GM18858 (cell line): ENCODE measurements at regions not wholly inside any gene's neighbourhood (a gene's known extent, or its start where the extent isn't known, plus 50 kb on each side); places are given as distances from the start of the nearest gene placed in this dataset.

Experiments
- ATAC-seq: cut with Tn5 transposase; IDR thresholded peaks from one replicate; pipeline ENCODE4 v1.9.1; 2021; ENCODE audit not compliant: unreplicated experiment

DNA sequence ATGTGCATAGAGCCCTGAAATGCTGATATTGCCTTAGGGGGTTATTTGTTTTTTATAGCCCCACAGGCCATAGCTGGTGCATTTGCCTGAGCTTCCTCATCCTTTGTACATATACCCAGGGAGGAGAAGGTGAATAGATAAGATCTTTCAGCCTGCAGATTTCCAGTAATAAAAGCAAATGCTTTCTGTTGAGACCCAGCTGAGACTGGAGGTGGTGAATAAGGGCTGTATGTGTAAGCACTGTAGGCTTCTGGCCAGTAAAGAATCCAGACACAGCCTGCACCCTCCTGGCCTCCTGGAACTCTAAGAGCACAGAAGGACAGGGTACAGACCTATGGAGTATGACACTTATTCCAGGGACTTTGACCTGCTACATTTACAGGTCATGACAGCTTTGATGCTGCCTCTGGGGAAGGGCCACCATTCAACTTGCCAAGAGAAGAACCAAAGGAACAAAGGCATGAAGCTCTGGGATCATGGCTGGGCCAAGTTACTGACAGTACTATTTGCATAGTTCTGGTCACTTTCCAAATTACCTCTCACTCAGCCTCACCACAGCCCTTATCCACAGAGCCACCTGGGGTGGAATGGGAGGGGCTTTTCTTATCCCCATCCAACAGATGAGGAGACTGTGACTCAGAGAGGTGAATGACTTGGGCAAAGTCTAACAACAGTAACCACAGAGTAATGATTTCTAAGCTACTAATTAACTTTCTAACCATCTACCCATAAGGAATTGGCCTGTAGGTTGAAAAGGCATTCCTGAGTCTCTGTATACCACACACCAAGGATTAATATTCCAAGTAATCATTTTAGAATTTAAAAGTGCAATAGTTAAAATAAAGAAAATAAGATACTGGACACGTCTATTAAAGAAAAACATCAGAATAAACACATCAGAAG, 604.5 kb upstream of the KLF4 start:
- ATAC-seq: no peak

DNA sequence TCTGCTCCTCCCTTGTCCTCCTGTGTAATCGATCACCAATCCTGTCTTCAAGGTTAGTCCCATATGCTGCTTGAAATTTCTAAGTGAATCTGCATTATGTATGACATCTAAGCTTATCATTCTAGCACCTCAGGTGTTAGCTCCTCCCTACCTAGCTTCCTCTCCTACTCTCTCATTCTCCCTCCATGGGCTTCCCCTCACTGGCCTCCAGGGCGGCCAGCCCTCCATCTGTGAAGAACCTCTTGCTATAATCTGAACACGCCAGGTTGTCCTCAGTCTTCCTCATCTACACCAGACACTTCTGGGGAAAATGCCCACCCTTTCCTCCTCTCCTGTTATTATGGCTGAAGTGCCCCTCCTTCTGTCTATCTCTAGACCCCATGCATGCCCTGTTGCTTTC, 599.3 kb upstream of the KLF4 start:
- ATAC-seq: no peak

DNA sequence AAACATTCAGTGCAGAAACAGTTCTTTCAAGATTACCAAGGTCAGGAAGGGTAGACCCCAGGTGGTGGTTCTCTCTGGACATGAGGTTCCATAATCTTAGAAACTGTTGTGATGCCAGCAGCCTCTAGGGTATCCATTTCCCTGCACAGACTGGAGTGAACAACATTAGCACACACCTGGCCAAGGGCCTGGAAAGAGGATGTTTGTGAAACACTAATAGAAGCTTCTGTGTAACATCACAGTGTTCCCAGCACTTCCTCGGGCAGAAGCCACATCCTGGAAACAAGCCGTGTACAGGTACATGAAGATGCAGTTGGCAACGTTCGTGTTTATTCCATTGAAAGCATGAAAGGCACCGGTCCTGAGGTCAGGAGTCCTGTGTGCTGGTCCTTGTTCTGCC, 598.2 kb upstream of the KLF4 start:
- no peak for ATAC-seq

DNA sequence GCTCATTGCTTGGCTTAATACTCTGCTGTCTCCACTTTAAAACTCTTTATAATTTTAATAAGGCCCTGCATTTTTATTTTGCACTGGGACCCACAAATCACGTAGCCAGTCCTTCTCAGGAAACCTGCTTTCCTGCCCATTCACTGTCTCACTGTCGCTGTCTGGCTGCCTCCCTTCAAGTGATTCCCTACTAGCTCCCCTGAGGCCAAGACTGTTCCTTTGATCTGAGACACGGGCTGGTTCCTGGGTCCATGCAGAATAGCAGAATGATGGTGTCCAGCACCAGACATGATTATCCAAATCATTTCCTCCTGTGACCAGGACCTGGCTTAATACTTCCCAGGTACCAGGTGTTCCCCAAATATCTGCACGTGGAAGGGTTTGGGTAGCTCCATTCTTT, 597.1 kb upstream of the KLF4 start:
- ATAC-seq: no peak

DNA sequence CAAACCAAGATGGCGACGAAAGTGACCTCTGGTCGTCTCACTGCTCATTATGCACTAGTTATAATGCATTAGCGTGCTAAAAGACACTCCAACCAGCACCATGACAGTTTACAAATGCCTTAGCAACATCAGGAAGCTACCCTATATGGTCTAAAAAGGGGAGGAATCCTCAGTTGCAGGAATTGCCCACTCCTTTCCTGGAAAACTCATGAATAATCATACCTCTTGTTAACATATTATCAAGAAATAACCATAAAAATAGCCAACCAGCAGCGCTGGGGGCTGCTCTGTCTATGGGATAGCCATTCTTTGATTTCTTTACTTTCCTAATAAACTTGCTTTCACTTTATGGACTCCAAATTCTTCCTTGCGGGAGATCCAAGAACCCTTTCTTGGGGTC, 595.7 kb upstream of the KLF4 start:
- ATAC-seq: no peak

DNA sequence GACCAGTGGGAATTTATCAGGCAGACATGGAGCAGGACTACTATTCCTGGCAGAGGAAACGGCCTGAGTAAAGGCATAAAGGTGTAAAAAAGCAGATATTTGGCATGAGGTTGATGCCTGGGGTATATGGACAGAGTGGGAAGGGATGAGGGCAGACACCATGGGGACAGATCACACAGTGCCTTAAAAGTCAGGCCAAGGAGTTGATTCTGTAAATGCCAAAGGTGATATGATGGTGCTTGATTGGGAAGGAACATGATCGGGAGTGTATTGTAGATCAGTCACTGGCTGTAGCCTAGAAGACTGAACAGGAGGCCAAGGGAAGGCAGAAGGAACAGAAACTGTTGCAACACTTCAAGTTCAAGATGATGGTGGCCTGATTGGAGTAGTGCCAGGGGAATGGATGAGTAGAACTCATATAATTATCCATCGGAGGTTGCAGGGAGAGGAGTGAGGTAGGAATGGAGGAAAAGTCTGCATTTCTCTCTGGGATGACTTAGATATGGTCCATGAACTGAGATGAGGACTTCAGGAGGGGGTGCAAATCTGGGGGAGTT, 594.3 kb upstream of the KLF4 start:
- ATAC-seq: no peak

DNA sequence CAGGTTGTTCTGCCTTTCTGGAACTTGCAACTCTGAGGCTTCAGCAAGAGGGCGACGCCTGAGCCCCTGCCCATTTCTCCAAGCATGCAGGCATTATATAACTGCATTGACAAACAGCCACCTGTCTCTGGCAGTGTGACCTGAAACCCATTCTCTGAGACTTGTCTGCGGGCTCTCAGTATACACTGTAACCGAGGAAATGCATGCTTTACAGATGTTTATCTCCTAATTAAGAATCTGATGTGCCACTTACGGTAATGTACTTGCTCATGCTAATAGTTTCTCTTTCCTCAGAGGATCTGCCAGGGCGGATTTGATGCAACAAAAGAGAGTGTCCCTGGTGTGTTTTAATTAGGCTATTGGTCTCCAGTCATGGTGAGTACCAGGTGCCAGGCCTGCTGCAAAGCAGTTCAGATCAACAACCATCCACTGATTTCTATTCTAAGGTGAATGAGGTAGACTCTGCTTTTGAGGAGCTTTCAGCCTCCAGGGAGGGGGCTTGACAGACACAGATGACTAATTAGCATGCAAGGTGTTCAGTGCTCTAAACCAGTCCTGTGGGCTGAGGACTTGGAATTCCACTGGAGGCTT, 593.7 kb upstream of the KLF4 start:
- no peak for ATAC-seq

DNA sequence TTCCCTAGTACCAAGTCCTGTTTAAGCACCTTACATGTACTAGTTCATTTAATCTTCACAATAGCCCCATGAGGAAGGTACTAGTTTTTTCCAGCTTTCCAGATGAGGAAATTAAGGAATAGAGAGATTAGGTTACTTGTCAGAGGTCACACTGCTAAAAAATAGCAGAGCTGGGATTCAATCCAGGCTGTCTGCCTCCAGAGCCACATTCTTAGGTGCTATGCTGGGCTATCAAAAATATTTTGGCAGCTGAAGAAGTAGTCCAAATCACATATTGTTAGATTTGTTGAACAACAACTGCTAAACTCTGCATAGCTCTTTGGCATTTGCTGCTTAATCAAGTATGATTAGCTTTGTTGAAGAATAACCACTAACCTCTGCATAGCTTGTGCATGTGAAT, 591.5 kb upstream of the KLF4 start:
- ATAC-seq: no peak

DNA sequence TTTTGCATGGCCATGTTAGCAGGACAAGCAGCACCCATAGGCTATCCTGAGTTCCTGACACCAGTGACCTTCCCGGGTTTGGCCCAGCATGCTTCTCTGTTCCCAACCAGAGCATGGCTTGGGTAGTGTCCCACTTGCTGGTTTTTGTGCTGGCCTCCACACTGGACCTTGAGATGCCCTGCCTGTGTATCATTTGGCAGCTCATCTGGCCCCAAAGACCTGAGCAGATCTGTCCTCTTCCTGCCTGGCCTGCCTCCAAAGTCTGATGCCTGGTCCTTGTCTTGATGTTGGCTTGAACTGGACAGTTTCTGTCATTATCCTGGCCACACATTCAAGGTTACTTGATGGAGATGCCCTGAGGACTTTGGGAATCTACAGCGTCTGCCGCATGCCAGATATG, 590.7 kb upstream of the KLF4 start:
- ATAC-seq: no peak

DNA sequence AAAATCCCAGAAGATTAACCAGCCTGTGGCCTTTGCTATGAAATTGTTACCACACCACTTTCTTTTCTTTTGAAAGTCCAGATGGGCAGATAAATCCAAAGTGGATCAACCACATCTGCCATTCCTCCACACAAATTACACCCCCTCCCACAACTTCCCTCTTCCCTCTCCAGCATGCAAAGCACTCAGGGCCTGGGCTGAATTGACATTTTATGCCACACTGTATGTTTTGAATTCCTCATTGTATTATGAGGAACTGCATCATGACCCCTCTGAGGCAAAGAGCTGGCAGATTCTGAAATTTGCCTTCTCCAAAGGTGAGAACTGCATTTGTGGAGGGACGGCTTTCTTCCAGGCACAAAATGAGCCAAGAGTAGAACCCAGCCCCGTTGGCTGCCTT, 589.2 kb upstream of the KLF4 start:
- no peak for ATAC-seq

DNA sequence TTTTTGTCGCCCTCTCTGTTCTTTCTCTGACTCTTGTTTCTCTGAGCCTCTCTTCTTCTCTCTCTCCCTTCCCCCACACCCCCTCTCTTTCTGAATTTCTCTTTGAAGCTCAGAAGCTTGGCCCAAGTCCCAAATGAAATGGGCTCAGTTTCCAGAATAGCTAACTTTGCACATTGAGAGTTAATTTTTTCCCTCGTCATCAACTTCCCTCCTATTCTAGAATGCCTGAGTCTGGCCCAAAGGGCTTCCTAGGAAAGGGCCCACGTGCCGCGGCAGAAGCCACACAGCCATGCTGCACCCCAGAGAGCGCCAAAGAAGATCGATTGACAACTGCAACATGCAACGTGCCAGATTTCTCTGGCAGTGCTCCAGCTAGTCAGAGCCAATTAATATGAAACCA, 588.8 kb upstream of the KLF4 start:
- no peak for ATAC-seq

DNA sequence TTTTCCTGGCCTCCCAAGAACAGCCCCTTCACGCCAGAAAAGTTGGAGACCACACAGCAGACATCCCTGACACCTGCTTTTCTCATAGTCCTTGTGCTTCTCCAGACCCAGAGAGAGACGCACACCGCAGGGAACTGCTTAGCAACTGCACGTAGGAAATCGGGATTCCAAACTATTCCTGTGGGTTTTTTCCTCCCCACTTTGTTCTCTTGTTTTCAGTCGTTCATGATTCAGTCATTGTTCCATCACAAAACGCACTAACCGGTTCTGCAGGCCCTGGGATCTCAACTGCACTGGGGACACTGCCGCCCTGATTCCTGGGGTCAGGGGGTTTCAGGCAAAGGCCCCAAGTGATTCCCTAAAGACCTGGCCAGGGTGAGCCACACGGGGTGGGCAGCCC, 588.0 kb upstream of the KLF4 start:
- ATAC-seq: no peak

DNA sequence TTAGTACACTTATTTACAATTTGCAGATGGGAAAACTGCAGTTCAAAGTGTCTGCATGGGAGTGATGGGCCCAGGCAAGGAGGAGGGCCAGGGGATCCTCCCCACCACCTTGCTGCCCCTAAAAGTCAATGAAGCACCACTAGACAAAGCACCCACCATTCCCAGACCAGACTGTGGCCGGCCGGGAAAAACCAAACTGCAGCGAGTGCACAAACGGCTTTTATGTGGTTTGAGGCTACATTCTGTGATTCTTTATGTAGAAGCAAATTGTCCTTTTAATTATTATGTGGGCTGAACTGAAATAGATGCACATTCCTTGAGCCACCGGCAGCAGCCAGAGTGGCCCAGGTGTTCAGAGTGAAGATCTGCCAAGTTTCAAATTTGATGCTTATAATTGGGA, 585.3 kb upstream of the KLF4 start:
- no peak for ATAC-seq

DNA sequence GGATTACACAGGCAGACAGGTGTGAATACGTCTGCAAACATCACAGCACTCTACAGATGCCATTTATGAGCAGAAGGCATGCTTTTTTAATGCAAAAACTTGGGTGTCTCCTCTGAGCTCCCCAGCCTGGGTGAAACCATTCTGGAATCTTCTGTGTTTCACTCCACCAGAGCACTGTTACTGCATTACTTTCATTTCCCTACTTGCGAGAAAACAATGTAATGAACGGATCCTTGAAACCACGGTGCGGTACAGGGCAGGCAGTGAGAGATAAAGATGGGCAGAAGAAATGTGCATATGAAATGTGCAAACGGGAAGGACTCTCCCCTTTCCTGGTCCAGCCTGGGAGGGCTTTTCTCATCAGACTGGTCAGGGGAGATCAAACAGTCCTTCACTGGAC, 584.3 kb upstream of the KLF4 start:
- no peak for ATAC-seq

DNA sequence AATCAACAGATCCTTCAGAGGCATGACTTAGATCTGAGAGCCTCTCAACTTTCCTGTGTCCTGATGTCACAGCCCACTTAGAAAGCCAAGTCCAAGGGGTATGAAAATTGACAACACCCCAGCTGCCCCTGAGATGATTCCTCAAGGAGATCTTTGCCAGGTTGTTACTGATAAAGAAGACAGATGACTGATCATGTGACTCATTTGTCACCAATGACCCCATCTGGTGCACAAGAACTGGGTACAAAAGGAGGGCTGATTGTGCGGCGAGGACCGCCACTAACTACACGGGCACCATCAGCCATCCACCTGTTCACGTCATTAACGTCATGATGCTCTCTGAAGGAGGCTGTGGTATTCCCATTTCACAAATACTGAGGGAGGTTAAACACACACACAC, 583.2 kb upstream of the KLF4 start:
- ATAC-seq: no peak

DNA sequence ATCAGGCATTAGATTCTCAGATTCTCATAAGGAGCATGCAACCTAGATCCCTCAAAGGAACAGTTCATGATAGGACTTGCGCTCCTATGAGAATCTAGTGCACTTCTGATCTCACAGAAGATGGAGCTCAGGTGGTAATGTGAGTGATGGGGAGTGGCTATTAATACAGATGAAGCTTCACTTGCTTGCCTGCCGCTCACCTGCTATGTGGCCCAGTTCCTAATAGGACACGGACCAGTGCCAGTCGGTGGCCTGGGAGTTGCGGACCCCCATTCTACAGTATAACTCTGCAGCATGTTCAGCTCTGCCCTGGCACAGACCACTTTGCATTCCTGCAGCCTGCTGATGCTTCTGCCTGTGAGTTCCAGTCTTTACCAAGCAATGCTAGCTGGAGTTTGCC, 581.3 kb upstream of the KLF4 start:
- no peak for ATAC-seq

DNA sequence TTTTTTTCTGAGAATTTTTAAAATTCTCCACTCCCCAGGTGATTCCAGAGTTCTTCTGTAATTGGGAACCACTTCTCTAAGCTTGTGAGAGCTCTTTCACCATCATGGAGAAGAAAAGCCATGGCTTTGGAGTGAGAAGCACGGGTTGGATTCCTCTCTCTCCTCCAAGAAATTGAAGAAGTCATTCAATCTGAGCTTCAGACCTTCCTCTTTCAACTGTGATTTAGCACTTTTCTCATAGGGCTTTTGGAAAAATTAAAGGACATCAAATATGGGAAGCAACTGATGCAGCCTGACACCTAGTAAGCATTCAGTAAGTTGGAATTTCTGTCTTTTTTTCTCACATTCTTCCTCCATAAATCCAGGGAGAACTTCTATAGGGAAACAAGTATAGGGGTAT, 580.4 kb upstream of the KLF4 start:
- ATAC-seq: no peak

DNA sequence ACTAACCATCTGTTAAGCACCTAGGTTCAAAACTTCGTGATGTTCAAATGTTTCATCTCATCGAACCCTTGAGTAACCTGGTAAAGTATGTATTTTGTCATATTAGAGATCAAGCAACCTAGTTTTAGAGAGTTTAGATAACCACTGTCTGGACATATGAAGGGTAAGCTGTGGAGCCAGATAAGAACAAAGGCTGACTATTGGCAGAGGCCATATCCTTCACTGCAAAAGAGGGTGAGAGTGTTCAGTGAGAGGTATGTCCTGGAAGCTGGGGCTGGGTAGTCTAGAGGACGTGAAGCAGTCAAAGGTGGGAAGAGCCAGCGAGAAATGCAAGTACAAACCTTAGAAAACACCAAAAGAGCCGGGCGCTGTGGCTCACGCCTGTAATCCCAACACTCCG, 573.1 kb upstream of the KLF4 start:
- ATAC-seq: no peak

DNA sequence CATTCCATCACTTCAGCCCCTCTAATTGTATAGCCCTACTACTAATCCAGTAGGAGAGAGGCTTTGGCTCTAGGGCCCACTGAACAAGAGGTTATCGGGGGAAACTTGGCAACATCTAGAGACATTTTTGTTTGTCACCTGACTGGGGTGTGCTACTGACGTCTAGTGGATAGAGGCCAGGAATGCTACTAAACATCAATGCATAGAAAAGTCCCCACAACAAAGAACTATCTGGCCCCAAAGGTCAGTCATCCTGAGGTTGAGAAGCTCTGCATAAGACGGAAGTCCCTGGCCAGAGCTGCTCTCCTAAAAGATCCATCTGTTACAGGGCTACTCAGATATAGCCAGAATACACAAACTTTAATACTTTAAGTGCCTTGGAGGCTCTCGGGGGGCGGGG, 570.6 kb upstream of the KLF4 start:
- ATAC-seq: no peak

DNA sequence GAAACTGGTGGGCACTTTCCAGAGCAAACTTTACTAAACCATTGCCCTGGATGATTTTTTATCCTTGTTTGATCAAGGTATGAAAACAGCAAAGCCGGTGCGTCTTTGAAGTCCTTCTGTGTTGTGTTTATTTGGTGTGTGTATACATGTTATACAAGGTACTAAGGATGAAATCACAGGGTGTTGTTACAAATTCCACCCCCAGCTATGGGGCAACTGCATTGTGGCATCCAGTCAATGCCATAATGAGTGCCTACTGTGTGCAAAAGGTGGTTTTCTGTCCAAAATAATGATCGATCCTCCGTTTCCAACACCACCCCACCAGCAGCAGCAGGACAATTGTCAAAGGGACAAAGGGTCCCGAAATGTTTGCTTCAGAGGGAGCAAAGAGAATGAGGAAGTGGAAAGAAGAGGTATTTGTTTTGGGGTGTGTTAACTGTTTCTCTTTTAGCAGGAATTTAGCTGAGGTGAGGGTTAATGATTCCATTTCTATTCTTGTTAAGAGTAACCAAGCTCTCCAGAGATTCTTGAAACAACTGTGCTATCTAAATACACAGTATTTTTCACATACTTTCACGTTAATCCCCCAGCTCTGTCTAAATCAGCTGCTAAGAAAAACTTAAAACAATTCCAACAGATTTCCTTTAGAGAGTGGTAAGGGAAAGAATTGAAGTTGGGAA, 568.7 kb upstream of the KLF4 start:
- no peak for ATAC-seq

DNA sequence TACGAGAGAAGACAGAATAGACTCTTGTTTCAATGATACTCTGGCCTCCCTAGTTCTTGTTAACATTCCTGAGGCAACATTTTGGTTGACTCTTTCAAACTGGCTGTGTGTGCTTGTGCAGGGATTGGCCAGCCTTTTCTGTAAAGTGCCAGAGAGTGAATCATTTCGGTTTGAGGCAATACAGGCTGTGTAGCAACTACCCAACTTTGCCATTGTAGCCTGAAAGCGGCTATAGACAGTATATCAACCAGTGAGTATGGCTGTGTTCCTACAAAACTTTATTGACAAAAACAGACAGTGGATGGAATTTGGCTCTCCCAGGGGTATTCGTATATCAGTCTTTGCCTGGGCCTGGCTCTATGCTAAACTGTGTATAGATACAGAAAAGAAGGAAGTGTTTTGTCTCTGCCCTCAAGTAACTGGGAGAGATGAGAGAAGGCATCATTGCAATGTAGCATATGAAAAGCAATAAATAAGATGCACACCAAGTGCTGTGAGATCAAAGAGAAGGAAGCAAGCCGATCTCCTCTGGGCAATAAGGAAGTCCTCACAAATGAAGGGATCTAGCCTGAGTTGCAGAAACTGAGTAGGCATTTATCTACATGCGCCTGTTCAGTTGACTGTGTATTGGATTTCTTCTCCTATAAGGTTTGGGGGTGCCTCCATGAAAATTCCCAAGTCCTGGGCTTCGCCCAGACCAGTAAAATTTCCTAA, 568.0 kb upstream of the KLF4 start:
- no peak for ATAC-seq
